Peyer's patch (tissue), 4 donors: ENCODE measurements at regions not wholly inside any gene's neighbourhood (a gene's known extent, or its start where the extent isn't known, plus 50 kb on each side); places are given as distances from the start of the nearest gene placed in this dataset.

Experiments
- POLR2A ChIP-seq, 2 donors: fragments of 450-650 bp; IDR thresholded peaks; one replicate each; pipeline ENCODE4 v1.5.1; 2017; ENCODE audit warnings: antibody characterized with exemption in 2 of 2, mild to moderate bottlenecking in 2 of 2, moderate library complexity in 2 of 2
- TF ChIP-seq, protein P1 (sequence below), 6 experiments: fragments of 450-650 bp in 4 of 6; fragments of 200-600 bp in 2 of 6; sonication (generic) in 1 of 6; IDR thresholded peaks; one replicate each; pipeline ENCODE4 v1.5.1; 2017 to 2019; ENCODE audit warnings: antibody characterized with exemption in 6 of 6, mild to moderate bottlenecking in 3 of 6, moderate library complexity in 1 of 6

DNA sequence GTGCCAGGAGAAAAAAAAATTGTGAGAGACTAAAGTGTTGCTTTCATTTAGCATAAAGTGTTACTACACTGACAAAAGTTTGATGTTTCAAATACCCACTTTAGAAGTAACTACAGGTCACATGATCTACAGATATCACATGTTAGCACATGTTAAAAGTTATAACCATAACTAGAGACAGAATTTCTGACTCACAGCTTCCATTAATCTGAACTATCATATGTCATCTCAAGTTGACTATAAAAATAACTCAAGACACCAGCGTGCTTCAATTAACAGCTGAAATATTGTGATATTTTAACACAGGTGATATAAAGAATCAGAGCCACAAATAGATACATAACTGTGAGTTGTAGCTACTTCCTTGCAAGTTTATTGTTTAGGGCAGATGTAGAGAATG, 591.5 kb upstream of the PITX2 start:
- TF ChIP-seq, protein P1, sequence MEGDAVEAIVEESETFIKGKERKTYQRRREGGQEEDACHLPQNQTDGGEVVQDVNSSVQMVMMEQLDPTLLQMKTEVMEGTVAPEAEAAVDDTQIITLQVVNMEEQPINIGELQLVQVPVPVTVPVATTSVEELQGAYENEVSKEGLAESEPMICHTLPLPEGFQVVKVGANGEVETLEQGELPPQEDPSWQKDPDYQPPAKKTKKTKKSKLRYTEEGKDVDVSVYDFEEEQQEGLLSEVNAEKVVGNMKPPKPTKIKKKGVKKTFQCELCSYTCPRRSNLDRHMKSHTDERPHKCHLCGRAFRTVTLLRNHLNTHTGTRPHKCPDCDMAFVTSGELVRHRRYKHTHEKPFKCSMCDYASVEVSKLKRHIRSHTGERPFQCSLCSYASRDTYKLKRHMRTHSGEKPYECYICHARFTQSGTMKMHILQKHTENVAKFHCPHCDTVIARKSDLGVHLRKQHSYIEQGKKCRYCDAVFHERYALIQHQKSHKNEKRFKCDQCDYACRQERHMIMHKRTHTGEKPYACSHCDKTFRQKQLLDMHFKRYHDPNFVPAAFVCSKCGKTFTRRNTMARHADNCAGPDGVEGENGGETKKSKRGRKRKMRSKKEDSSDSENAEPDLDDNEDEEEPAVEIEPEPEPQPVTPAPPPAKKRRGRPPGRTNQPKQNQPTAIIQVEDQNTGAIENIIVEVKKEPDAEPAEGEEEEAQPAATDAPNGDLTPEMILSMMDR (IDR thresholded peaks at IDR 0.05): no peak
- TF ChIP-seq POLR2A (IDR thresholded peaks at IDR 0.05): no peak
